IMR-90 (cell line): ENCODE measurements at regions not wholly inside any gene's neighbourhood (a gene's known extent, or its start where the extent isn't known, plus 50 kb on each side); places are given as distances from the start of the nearest gene placed in this dataset.

Experiments used
- ATAC-seq: fragments of 200-7000 bp; cut with Tn5 transposase; 2 replicates; pipeline ENCODE4 v1.9.1; 2020; ENCODE audit warnings: low read depth, mild to moderate bottlenecking, moderate library complexity
- BruUV-seq: library from RNA; stranded (reverse); fragments of 400-500 nt; replicated peaks from 2 replicates; lab custom pipeline; 2021; lab: Mats Ljungman, UMichigan
- CTCF ChIA-PET: fragments of 300-600 bp; formaldehyde crosslinking; extraction: SDS; loops from one replicate; lab custom pipeline; 2021; ENCODE audit warnings: antibody characterized with exemption; lab: Yijun Ruan, JAX
- POLR2A ChIA-PET: fragments of 300-600 bp; sonication (Branson Sonifier 250); formaldehyde crosslinking; loops from one replicate; lab custom pipeline; 2022; ENCODE audit warnings: antibody characterized with exemption; ENCODE audit not compliant: unreplicated experiment; lab: Charles Lee
- DNase-seq: peaks from one replicate; pipeline ENCODE4 v3.0.0; 2013
- H2AFZ ChIP-seq: replicated peaks from 2 replicates; pipeline ENCODE3; 2013; ENCODE audit warnings: low read length, mild to moderate bottlenecking; ENCODE audit not compliant: poor library complexity
- H2AK5ac ChIP-seq: 2 replicates; pipeline ENCODE4 v1.6.1; 2013; ENCODE audit warnings: low read depth, low read length, inconsistent platforms
- H2AK9ac ChIP-seq: replicated peaks from 2 replicates; pipeline ENCODE3; 2013; ENCODE audit warnings: mild to moderate bottlenecking, low read depth, low read length, moderate library complexity; ENCODE audit not compliant: poor library complexity
- H2BK120ac ChIP-seq: 2 replicates; pipeline ENCODE4 v1.6.1; 2013; ENCODE audit warnings: low read depth, low read length, inconsistent platforms
- H2BK15ac ChIP-seq: 3 replicates; pipeline ENCODE4 v1.6.1; 2013; ENCODE audit warnings: low read depth, low read length, inconsistent platforms
- H2BK20ac ChIP-seq: 2 replicates; pipeline ENCODE4 v1.6.1; 2013; ENCODE audit warnings: low read depth, mild to moderate bottlenecking, inconsistent platforms, low read length, moderate library complexity
- H2BK5ac ChIP-seq: 2 replicates; pipeline ENCODE4 v1.6.1; 2013; ENCODE audit warnings: mild to moderate bottlenecking, low read depth, low read length, inconsistent platforms; ENCODE audit not compliant: poor library complexity, severe bottlenecking
- H3K14ac ChIP-seq: replicated peaks from 2 replicates; pipeline ENCODE4 v1.6.1; 2013; ENCODE audit warnings: low read depth, low read length, inconsistent platforms
- H3K18ac ChIP-seq: 2 replicates; pipeline ENCODE4 v1.6.1; 2013; ENCODE audit warnings: low read depth, low read length, control low read depth
- H3K23ac ChIP-seq: 2 replicates; pipeline ENCODE4 v1.6.1; 2013; ENCODE audit warnings: low read depth, low read length, inconsistent platforms
- H3K27ac ChIP-seq: 2 replicates; pipeline ENCODE4 v1.5.1; 2013; ENCODE audit warnings: mild to moderate bottlenecking, control low read depth, low read length; ENCODE audit not compliant: insufficient read depth
- H3K27me3 ChIP-seq: 2 replicates; pipeline ENCODE4 v1.6.1; 2013; ENCODE audit warnings: low read length; ENCODE audit not compliant: control insufficient read depth, insufficient read depth
- H3K36me3 ChIP-seq: 2 replicates; pipeline ENCODE4 v1.6.1; 2013; ENCODE audit warnings: low read length, mixed read lengths; ENCODE audit not compliant: control insufficient read depth, insufficient read depth
- H3K4ac ChIP-seq: 2 replicates; pipeline ENCODE4 v1.6.1; 2013; ENCODE audit warnings: low read depth, low read length, inconsistent platforms
- H3K4me1 ChIP-seq: 2 replicates; pipeline ENCODE4 v1.6.1; 2013; ENCODE audit warnings: low read length, mixed read lengths; ENCODE audit not compliant: control insufficient read depth, insufficient read depth
- H3K4me2 ChIP-seq: 2 replicates; pipeline ENCODE4 v1.6.1; 2013; ENCODE audit warnings: low read depth, mild to moderate bottlenecking, control low read depth, low read length, moderate library complexity
- H3K4me3 ChIP-seq: 2 replicates; pipeline ENCODE4 v1.5.1; 2013; ENCODE audit warnings: low read depth, mild to moderate bottlenecking, control low read depth, low read length, moderate library complexity; ENCODE audit not compliant: insufficient read depth
- H3K56ac ChIP-seq: 2 replicates; pipeline ENCODE4 v1.6.1; 2013; ENCODE audit warnings: low read length, inconsistent platforms; ENCODE audit not compliant: insufficient read depth; ENCODE audit errors: extremely low read depth
- H3K79me1 ChIP-seq, 2 experiments: 2 replicates each; pipeline ENCODE4 v1.6.1; 2013; ENCODE audit warnings: low read length in 2 of 2, inconsistent platforms in 1 of 2, low read depth in 1 of 2
- H3K9ac ChIP-seq: 2 replicates; pipeline ENCODE4 v1.6.1; 2013; ENCODE audit warnings: low read depth, low read length, control low read depth
- H3K9me1 ChIP-seq: 2 replicates; pipeline ENCODE4 v1.6.1; 2013; ENCODE audit warnings: low read length, inconsistent platforms; ENCODE audit not compliant: insufficient read depth
- H3K9me3 ChIP-seq: 2 replicates; pipeline ENCODE4 v1.6.1; 2013; ENCODE audit warnings: low read length; ENCODE audit not compliant: control insufficient read depth, insufficient read depth
- H4K20me1 ChIP-seq: 2 replicates; pipeline ENCODE4 v1.6.1; 2013; ENCODE audit warnings: low read length, inconsistent platforms; ENCODE audit not compliant: insufficient read depth
- H4K5ac ChIP-seq: 2 replicates; pipeline ENCODE4 v1.6.1; 2013; ENCODE audit warnings: mild to moderate bottlenecking, low read depth, low read length, control low read depth
- H4K8ac ChIP-seq, 2 experiments: 2 replicates each; pipeline ENCODE4 v1.6.1; 2013; ENCODE audit warnings: low read depth in 2 of 2, low read length in 2 of 2, control low read depth in 1 of 2, inconsistent platforms in 1 of 2
- H4K91ac ChIP-seq: 2 replicates; pipeline ENCODE4 v1.6.1; 2013; ENCODE audit warnings: low read depth, low read length, inconsistent platforms; ENCODE audit not compliant: insufficient read depth
- BHLHE40 ChIP-seq: fragments of 150-350 bp; IDR thresholded peaks from 2 replicates; pipeline ENCODE4 v1.6.1; 2016; ENCODE audit warnings: mild to moderate bottlenecking, low read depth, low read length
- CEBPB ChIP-seq: IDR thresholded peaks from 2 replicates; pipeline ENCODE4 v1.6.1; 2012; ENCODE audit warnings: low read depth, low read length, improper control_type of control experiment
- CHD1 ChIP-seq: IDR thresholded peaks from 2 replicates; pipeline ENCODE4 v1.6.1; 2012; ENCODE audit warnings: low read depth, low read length, improper control_type of control experiment
- ELK1 ChIP-seq: fragments of 150-350 bp; IDR thresholded peaks from 2 replicates; pipeline ENCODE4 v1.6.1; 2016; ENCODE audit warnings: low read depth, mild to moderate bottlenecking, low read length, moderate library complexity, borderline replicate concordance
- FOS ChIP-seq: fragments of 150-350 bp; IDR thresholded peaks from 2 replicates; pipeline ENCODE4 v1.6.1; 2016; ENCODE audit warnings: low read depth, low read length
- MAFK ChIP-seq: IDR thresholded peaks from 2 replicates; pipeline ENCODE4 v1.6.1; 2012; ENCODE audit warnings: low read depth, low read length, improper control_type of control experiment
- MAZ ChIP-seq: IDR thresholded peaks from 2 replicates; pipeline ENCODE4 v1.6.1; 2012; ENCODE audit warnings: low read depth, mild to moderate bottlenecking, low read length, improper control_type of control experiment, moderate library complexity, borderline replicate concordance
- MXI1 ChIP-seq: IDR thresholded peaks from 2 replicates; pipeline ENCODE4 v1.6.1; 2012; ENCODE audit warnings: low read depth, mild to moderate bottlenecking, low read length, moderate library complexity, borderline replicate concordance
- NFE2L2 ChIP-seq: fragments of 150-350 bp; IDR thresholded peaks from 2 replicates; pipeline ENCODE4 v1.6.1; 2016; ENCODE audit warnings: low read depth, mild to moderate bottlenecking, low read length
- POLR2A ChIP-seq: IDR thresholded peaks from 2 replicates; pipeline ENCODE4 v1.6.1; 2012; ENCODE audit warnings: mild to moderate bottlenecking, low read depth, low read length
- SMC3 ChIP-seq: fragments of 150-350 bp; IDR thresholded peaks from 2 replicates; pipeline ENCODE4 v1.6.1; 2016; ENCODE audit warnings: low read depth, mild to moderate bottlenecking, antibody characterized with exemption, low read length, moderate library complexity
- WGBS, 2 experiments: methylation state at CpG; one replicate each; pipeline versions ENCODE4 v1.1.5 to v1.1.7; 2013; ENCODE audit warnings: missing lambda C conversion rate in 2 of 2; ENCODE audit not compliant: insufficient read length in 1 of 2; ENCODE audit errors: extremely low coverage in 2 of 2; 5-methylcytosine and 5-hydroxymethylcytosine counted together
- dilution Hi-C: fragments of 300-500 bp; cut with HindIII; formaldehyde crosslinking; loops from one replicate; pipeline ENCODE4 v1.14.3; 2018; ENCODE audit warnings: low sequenced_read_pairs; ENCODE audit not compliant: unreplicated experiment
- in situ Hi-C: fragments of 300-500 bp; cut with MboI; formaldehyde crosslinking; loops from 3 replicates; pipeline ENCODE4 v1.14.3; 2019; ENCODE audit warnings: low sequenced_read_pairs, inconsistent platforms, mixed read lengths
- intact Hi-C: fragments of 100-400 bp; cut with micrococcal nuclease; formaldehyde crosslinking; loops from 2 replicates; pipeline ENCODE4 v1.10.0; 2022

DNA sequence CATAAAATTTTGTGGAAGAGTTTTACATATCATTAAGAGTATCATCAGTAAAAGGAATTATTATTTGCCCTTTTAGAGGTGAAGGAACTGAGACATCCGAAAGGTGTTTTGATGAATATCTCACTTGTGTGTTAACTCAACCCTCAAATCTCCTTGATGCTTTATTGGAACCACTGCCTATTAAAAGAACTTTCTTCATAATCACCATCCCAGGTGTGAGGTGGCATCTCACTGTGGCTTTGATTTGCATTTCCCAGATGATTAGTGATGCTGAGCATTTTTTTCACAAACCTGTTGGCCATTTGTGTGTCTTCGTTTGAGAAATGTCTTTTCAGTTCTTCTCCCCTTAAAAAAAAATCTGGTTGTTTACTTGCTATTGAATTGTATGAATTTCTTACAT is 134.0 kb upstream of the SYN3 start:
- H4K5ac ChIP-seq: no peak overlapping the region
- H2AK9ac ChIP-seq: no peak overlapping the region
- no peaks in the 10 kb centered on the region for H3K9me3 ChIP-seq
- H4K91ac ChIP-seq: no peak overlapping the region
- H3K23ac ChIP-seq: no peak overlapping the region
- intact Hi-C loops: no loop called here
- POLR2A ChIA-PET: no interaction called here
- no CpG with 5 or more reads among the region's 2 CpGs for WGBS, 2 experiments
- no peaks in the 10 kb centered on the region for H3K9me1 ChIP-seq
- no TSS peak for BruUV-seq
- no peak overlapping the region for H2BK15ac ChIP-seq
- TF ChIP-seq MXI1 (no peak), BHLHE40 (no peak), CHD1 (no peak), MAFK (no peak), SMC3 (no peak), NFE2L2 (no peak), MAZ (no peak), POLR2A (no peak), FOS (no peak), ELK1 (no peak), CEBPB (no peak)
- H3K27ac ChIP-seq: no peak overlapping the region
- H3K14ac ChIP-seq: no peak overlapping the region
- H2BK120ac ChIP-seq: no peak overlapping the region
- CTCF ChIA-PET: no interaction called here
- H3K4me2 ChIP-seq: no peak overlapping the region
- ATAC-seq: no peak
- H3K9ac ChIP-seq: no peak overlapping the region
- no peak overlapping the region for H4K8ac ChIP-seq
- no peak overlapping the region for H3K4ac ChIP-seq
- no peak overlapping the region for H3K4me3 ChIP-seq
- DNase-seq: no peak
- no peak overlapping the region for H3K18ac ChIP-seq
- H2BK20ac ChIP-seq: no peak overlapping the region
- dilution Hi-C loops: no loop called here
- no peaks in the 10 kb centered on the region for H3K27me3 ChIP-seq
- no peaks in the 10 kb centered on the region for H3K4me1 ChIP-seq
- no peaks in the 10 kb centered on the region for H3K79me1 ChIP-seq
- H2BK5ac ChIP-seq: no peak overlapping the region
- H3K56ac ChIP-seq: no peak overlapping the region
- no peak overlapping the region for H2AFZ ChIP-seq
- in situ Hi-C loops: no loop called here
- H3K36me3 ChIP-seq: no peaks in the 10 kb centered on the region
- no peak overlapping the region for H2AK5ac ChIP-seq
- no peaks in the 10 kb centered on the region for H4K20me1 ChIP-seq
